H1 (cell line): ENCODE measurements at regions not wholly inside any gene's neighbourhood (a gene's known extent, or its start where the extent isn't known, plus 50 kb on each side); places are given as distances from the start of the nearest gene placed in this dataset.

Source experiments
- CTCF ChIA-PET: fragments of 300-600 bp; sonication (Branson Sonifier 250); formaldehyde crosslinking; loops from one replicate; lab custom pipeline; 2021; ENCODE audit not compliant: partially characterized antibody; lab: Charles Lee
- POLR2A ChIA-PET: fragments of 300-600 bp; sonication (Branson Sonifier 250); formaldehyde crosslinking; loops from one replicate; lab custom pipeline; 2021; ENCODE audit warnings: inconsistent platforms; ENCODE audit not compliant: partially characterized antibody; lab: Charles Lee
- DNase-seq, 2 experiments: peaks; one replicate each; pipeline versions ENCODE4 v3.0.0 to v3.0.0-alpha.2; 2010 to 2022; ENCODE audit warnings: low spot score in 2 of 2, low read depth in 1 of 2, mixed read lengths in 1 of 2
- FAIRE-seq: peaks from 2 replicates; lab custom pipeline; 2011; peaks lifted over from hg19 to GRCh38; lab: Jason Lieb, UNC
- H2AFZ ChIP-seq: 2 replicates; pipeline ENCODE4 v1.8.1; 2012; ENCODE audit warnings: low read length, inconsistent platforms
- H2AK5ac ChIP-seq: 2 replicates; pipeline ENCODE4 v1.6.1; 2013; ENCODE audit warnings: low read depth, low read length
- H2BK120ac ChIP-seq: replicated peaks from 2 replicates; pipeline ENCODE3; 2013; ENCODE audit warnings: low read depth, low read length, inconsistent platforms
- H2BK12ac ChIP-seq: 2 replicates; pipeline ENCODE4 v1.6.1; 2013; ENCODE audit warnings: low read depth, low read length
- H2BK15ac ChIP-seq: 2 replicates; pipeline ENCODE4 v1.6.1; 2013; ENCODE audit warnings: low read length
- H2BK20ac ChIP-seq: 2 replicates; pipeline ENCODE4 v1.6.1; 2013; ENCODE audit warnings: low read length
- H2BK5ac ChIP-seq: 2 replicates; pipeline ENCODE4 v1.6.1; 2013; ENCODE audit warnings: low read depth, low read length
- H3K14ac ChIP-seq: 2 replicates; pipeline ENCODE4 v1.6.1; 2013; ENCODE audit warnings: inconsistent platforms; ENCODE audit not compliant: insufficient read length
- H3K18ac ChIP-seq: 2 replicates; pipeline ENCODE4 v1.6.1; 2013; ENCODE audit warnings: low read length; ENCODE audit errors: extremely low read depth
- H3K23ac ChIP-seq: 2 replicates; pipeline ENCODE4 v1.6.1; 2013; ENCODE audit warnings: inconsistent platforms; ENCODE audit not compliant: insufficient read length
- H3K23me2 ChIP-seq: 2 replicates; pipeline ENCODE4 v1.6.1; 2013; ENCODE audit warnings: low read depth, low read length
- H3K27ac ChIP-seq: 2 replicates; pipeline ENCODE4 v1.6.1; 2011; ENCODE audit warnings: low read depth, low read length, inconsistent platforms
- H3K27me3 ChIP-seq, 4 experiments: replicated peaks in 1 of 4; 1 replicate in 1 of 4; 2 replicates in 3 of 4; pipeline versions ENCODE4 v1.6.1 to v1.8.1; 2011 to 2013; ENCODE audit warnings: low read length in 3 of 4, mild to moderate bottlenecking in 3 of 4, inconsistent platforms in 2 of 4, mixed read lengths in 2 of 4, moderate library complexity in 1 of 4; ENCODE audit not compliant: control insufficient read depth in 3 of 4, insufficient read depth in 3 of 4; ENCODE audit errors: extremely low read depth in 1 of 4
- H3K36me3 ChIP-seq, 4 experiments: 2 replicates each; pipeline versions ENCODE4 v1.6.1 to v1.8.1; 2011 to 2013; ENCODE audit warnings: mild to moderate bottlenecking in 4 of 4, low read length in 3 of 4, moderate library complexity in 2 of 4, control low read depth in 1 of 4, inconsistent platforms in 1 of 4; ENCODE audit not compliant: insufficient read depth in 4 of 4, control insufficient read depth in 2 of 4
- H3K4ac ChIP-seq: replicated peaks from 2 replicates; pipeline ENCODE3; 2013; ENCODE audit warnings: low read length, low read depth, mixed read lengths, inconsistent platforms; ENCODE audit not compliant: insufficient read length
- H3K4me1 ChIP-seq, 4 experiments: replicated peaks in 1 of 4; 1 replicate in 1 of 4; 2 replicates in 3 of 4; pipeline versions ENCODE4 v1.6.1 to v1.8.1; 2011 to 2013; ENCODE audit warnings: low read length in 3 of 4, inconsistent platforms in 2 of 4, mixed read lengths in 1 of 4; ENCODE audit not compliant: insufficient read depth in 4 of 4, control insufficient read depth in 3 of 4
- H3K4me2 ChIP-seq, 2 experiments: 2 replicates each; pipeline versions ENCODE4 v1.6.1 to v1.8.1; 2011 to 2013; ENCODE audit warnings: low read depth in 2 of 2, low read length in 2 of 2, control low read depth in 1 of 2, inconsistent platforms in 1 of 2, mild to moderate bottlenecking in 1 of 2; ENCODE audit not compliant: insufficient read depth in 1 of 2
- H3K4me3 ChIP-seq, 4 experiments: fragments of 200-600, 300-600 bp in 1 of 4; sonication (generic), shearing (Covaris generic), sonication (Bioruptor Twin) in 1 of 4; 2 replicates each; pipeline versions ENCODE4 v1.5.1 to v1.8.1; 2011 to 2016; ENCODE audit warnings: low read length in 4 of 4, low read depth in 3 of 4, control low read depth in 2 of 4, inconsistent platforms in 2 of 4, mild to moderate bottlenecking in 2 of 4, mixed read lengths in 1 of 4, moderate library complexity in 1 of 4; ENCODE audit not compliant: insufficient read depth in 2 of 4; ENCODE audit errors: extremely low read depth in 1 of 4
- H3K56ac ChIP-seq: replicated peaks from 2 replicates; pipeline ENCODE3; 2013; ENCODE audit warnings: low read depth, mild to moderate bottlenecking, mixed read lengths, low read length, inconsistent platforms; ENCODE audit not compliant: insufficient read length
- H3K79me1 ChIP-seq: 2 replicates; pipeline ENCODE4 v1.6.1; 2013; ENCODE audit warnings: low read depth, low read length, control low read depth
- H3K79me2 ChIP-seq, 2 experiments: 2 replicates each; pipeline versions ENCODE4 v1.6.1 to v1.8.1; 2012 to 2013; ENCODE audit warnings: low read length in 2 of 2, mild to moderate bottlenecking in 2 of 2, inconsistent platforms in 1 of 2; ENCODE audit not compliant: insufficient read depth in 2 of 2, control insufficient read depth in 1 of 2
- H3K9ac ChIP-seq, 4 experiments: replicated peaks in 1 of 4; 1 replicate in 1 of 4; 2 replicates in 3 of 4; pipeline versions ENCODE4 v1.6.1 to v1.8.1; 2011 to 2013; ENCODE audit warnings: low read depth in 3 of 4, low read length in 3 of 4, control low read depth in 2 of 4, mild to moderate bottlenecking in 2 of 4, moderate library complexity in 2 of 4, inconsistent platforms in 1 of 4; ENCODE audit errors: extremely low read depth in 1 of 4
- H3K9me3 ChIP-seq, 2 experiments: 2 replicates each; pipeline versions ENCODE4 v1.6.1 to v1.8.1; 2012 to 2013; ENCODE audit warnings: mild to moderate bottlenecking in 2 of 2, moderate library complexity in 2 of 2, control low read depth in 1 of 2, inconsistent platforms in 1 of 2, low read depth in 1 of 2, low read length in 1 of 2, mixed read lengths in 1 of 2; ENCODE audit not compliant: insufficient read depth in 2 of 2
- H4K20me1 ChIP-seq, 2 experiments: replicated peaks in 1 of 2; 2 replicates each; pipeline versions ENCODE3 to v1.8.1; 2011 to 2013; ENCODE audit warnings: inconsistent platforms in 2 of 2, low read length in 2 of 2, mild to moderate bottlenecking in 1 of 2; ENCODE audit not compliant: insufficient read depth in 2 of 2, control insufficient read depth in 1 of 2
- H4K5ac ChIP-seq: 2 replicates; pipeline ENCODE4 v1.6.1; 2013; ENCODE audit warnings: low read length, low read depth, mixed read lengths, inconsistent platforms; ENCODE audit not compliant: insufficient read length
- H4K8ac ChIP-seq: 2 replicates; pipeline ENCODE4 v1.8.0; 2013; ENCODE audit warnings: mild to moderate bottlenecking, moderate library complexity, low read length, inconsistent platforms; ENCODE audit not compliant: insufficient read depth; ENCODE audit errors: extremely low read depth
- H4K91ac ChIP-seq: replicated peaks from 2 replicates; pipeline ENCODE3; 2013; ENCODE audit warnings: low read length, mixed read lengths, inconsistent platforms; ENCODE audit not compliant: insufficient read length
- POU5F1 ChIP-seq: IDR thresholded peaks from 2 replicates; pipeline ENCODE4 v1.6.1; 2011; ENCODE audit warnings: low read depth, mild to moderate bottlenecking, low read length, moderate library complexity
- TF ChIP-seq, protein P1 (sequence below): IDR thresholded peaks from 2 replicates; pipeline ENCODE4 v1.6.1; 2012; ENCODE audit warnings: inconsistent platforms

- Histone ChIP-seq H3K27ac (no peak overlapping the region), H2AK5ac (no peak overlapping the region), H3K4me3 (no peak overlapping the region), H2BK120ac (no peak overlapping the region), H3K4me1 (no peaks in the 10 kb centered on the region), H2BK12ac (no peak overlapping the region), H4K8ac (no peak overlapping the region), H3K27me3 (no peaks in the 10 kb centered on the region), H3K56ac (no peak overlapping the region), H2BK5ac (no peak overlapping the region), H3K9me3 (no peaks in the 10 kb centered on the region), H3K36me3 (no peaks in the 10 kb centered on the region), H3K18ac (no peak overlapping the region), H3K4ac (no peak overlapping the region), H4K91ac (no peak overlapping the region), H2BK15ac (no peak overlapping the region), H3K9ac (no peak overlapping the region), H2AFZ (no peak overlapping the region), H3K4me2 (no peak overlapping the region), H4K5ac (no peak overlapping the region), H3K14ac (no peak overlapping the region), H3K23me2 (no peaks in the 10 kb centered on the region; the same call in 1 of the 2 replicates), H3K79me2 (no peaks in the 10 kb centered on the region), H3K23ac (no peak overlapping the region), H3K79me1 (no peaks in the 10 kb centered on the region), H2BK20ac (no peak overlapping the region), H4K20me1 (no peaks in the 10 kb centered on the region)
- no peak for DNase-seq
- no peak for FAIRE-seq
- ChIA-PET POLR2A (no interaction called here), CTCF (interaction anchor here (1.0 kb wide), 1 partner anchor 19 kb away, joined by 3 read pairs; no protein-coding TSS in a partner anchor)
- no peak for TF ChIP-seq POU5F1
- TF ChIP-seq, protein P1, sequence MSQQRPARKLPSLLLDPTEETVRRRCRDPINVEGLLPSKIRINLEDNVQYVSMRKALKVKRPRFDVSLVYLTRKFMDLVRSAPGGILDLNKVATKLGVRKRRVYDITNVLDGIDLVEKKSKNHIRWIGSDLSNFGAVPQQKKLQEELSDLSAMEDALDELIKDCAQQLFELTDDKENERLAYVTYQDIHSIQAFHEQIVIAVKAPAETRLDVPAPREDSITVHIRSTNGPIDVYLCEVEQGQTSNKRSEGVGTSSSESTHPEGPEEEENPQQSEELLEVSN: no peak
Observed at GRCh38 chr16:63201851-63202250, 1165.6 kb upstream of the CDH8 start.
